CD1c-positive myeloid dendritic cell (primary cell): ENCODE measurements at regions not wholly inside any gene's neighbourhood (a gene's known extent, or its start where the extent isn't known, plus 50 kb on each side); places are given as distances from the start of the nearest gene placed in this dataset.

Source experiments
- DNase-seq: peaks from one replicate; pipeline ENCODE4 v3.0.0-alpha.2; 2016; ENCODE audit errors: extremely low spot score

DNA sequence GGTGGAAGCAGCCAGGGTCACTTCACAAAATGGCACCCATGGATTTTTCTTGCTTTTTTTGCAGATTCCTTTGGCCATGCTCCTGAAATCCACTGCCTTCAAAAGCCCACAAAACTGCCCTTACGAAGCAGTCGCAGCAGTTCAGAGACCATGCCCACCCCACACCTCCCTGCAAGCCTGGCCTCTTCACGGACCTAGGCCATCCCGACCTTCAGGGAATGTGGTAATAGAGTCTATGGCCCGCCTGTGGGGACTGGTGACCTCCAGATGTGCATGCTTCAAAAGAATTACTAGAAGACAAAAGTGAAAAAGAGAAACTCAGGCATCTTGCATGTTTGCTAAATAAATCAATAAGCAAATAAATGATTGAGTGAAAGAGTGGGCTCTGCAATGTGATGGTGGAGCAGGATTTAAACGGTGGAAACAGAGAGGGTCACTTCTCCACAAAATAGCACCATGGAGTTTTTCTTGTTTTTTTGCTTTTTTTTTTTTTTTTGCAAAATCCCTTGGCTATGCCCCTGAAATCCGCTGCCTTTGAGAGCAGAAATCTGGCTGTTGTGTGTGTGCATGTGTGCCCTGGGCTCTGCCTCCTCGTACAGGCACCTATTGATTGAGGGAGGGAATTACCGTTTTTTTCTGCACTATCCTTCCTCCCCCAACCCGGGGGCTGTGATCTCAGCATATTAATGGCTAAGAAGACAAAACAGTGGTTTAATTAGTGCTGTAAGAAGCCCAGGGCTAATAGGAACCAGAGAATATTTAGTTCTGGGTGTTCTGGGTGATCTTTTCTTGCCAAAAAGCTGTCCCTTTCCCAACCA, 107.4 kb downstream of the PXDC1 start:
- no peak for DNase-seq

DNA sequence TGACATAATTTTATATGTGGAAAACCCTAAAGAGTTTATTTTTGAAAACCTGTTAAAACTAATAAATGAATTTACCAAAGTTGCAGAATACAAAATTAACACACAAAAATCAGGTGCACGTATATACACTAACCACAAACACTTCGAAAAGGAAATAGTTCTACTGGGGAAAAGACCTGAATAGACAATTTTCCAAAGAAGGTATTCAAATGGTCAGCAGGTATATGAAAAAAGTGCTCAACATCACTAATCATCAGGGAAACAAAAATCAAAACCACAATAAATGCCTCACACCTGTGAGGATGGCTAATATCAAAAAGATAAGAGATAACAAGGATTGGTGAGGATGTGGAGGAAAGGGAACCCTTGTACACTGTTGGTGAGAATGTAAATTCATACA, 110.6 kb downstream of the PXDC1 start:
- DNase-seq = no peak

DNA sequence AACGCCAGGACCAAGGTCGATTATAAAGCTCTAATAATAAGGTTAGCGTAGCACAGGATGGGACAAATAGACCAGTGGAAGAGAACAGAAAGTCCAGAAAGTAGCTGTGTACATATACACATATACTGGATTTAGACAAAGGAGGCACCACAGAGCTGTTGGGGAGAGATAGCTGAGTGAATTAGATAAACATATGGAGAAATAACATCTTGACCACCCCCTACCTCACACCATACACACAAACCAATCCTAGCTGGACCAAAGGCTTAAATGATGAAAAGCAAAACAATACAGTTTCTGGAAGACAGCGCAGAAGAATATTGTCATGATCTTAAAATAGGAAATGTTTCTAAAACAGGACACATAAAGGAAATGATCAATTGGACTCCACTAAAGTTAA, 112.9 kb downstream of the PXDC1 start:
- DNase-seq = no peak

DNA sequence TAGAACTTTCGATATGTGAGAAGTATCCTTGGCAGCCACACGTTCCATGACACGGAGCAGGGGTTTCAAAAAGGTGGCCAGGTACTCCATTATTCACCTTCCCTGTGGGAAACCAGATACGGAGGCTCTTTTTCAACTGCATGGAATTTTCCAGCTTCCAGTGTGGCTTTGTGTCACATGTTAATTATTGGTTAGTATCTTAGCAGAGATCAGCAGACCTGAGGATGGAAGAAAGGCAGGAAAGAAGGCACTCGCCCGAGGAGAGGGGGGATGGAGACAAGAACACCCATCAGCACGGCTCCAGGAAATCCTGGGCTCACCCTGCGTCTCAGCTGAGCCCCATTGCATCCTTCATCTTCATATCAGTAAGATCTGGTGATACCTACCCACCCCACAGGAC, 115.5 kb downstream of the PXDC1 start:
- DNase-seq = no peak

DNA sequence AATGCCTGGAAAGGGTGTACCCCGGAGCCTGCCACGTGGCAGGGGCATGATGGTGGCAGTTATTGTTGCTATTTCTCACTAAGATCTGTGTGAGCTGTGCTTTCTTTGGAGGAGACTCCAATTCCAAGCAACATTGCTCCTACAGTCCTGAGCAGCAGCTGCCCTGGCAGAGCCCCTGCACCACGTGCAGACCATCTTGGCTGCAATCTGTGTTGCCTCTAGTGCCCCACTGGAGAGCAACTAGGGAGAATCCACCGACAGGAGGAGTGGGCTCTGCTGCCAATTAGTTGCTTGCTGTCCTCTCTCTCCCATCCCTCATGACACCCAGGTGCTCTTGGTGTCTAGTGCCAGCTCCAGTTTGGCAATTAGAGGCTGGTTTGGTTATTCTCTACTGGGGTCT, 116.0 kb downstream of the PXDC1 start:
- no peak for DNase-seq

DNA sequence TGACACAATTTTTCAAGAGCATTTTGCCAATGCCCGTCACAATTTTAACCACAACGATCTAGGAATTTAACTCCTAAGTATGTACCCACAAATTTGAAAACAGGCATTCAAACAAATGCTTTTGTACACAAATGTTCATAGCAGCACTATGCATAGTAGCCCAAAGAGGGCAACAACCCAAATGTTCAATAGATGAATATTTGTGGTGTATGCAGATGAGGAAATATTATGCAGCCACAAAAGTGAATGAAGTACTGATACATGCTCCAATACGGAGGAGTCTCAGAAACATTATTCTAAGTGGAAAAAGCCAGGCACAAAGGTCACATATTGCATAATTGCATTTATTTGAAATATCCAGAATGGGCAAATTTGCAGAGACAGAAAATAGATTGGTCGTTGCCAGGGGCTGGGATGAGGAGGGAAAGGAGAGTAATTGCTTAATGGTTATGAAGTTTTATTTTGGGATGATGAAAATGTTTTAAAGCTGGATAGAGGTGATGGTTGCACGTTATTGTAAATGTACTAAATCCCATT, 117.2 kb downstream of the PXDC1 start:
- no peak for DNase-seq

DNA sequence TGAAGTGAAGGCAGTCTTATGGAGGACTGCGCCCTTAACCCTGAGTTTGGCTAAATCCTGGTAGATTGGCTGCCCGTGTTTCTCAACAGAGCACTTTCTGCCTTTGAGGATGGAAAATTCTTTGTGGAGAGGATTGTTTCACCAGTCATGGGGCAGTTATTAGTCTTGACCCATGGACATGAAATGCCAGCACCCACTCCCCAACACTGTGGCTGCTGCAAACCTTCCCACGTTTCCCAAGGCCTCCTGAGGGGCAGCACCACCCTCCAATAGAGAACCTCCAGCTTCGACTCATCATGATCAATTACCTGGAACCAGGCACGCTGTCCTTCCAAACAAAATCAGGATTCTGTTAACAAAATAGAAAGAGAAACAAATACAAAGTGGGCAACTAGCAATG, 117.8 kb downstream of the PXDC1 start:
- no peak for DNase-seq

DNA sequence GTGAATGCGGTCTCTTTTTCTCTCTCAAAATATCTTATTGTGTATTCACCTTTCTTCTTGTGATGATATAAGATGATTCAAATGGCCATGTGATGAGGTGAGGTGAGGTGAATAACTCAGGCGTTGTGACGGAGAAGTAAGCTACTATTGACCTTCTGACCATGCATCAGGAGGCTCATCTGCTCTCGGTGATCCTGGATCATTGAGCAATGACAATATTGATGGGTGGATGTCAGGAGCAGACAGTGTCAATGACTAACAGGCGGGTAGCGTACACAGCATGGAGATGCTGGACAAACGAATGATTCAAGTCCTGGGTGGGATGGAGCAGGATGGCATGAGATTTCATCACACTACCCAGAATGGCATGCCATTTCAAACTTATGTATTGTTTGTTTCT, 119.6 kb downstream of the PXDC1 start:
- no peak for DNase-seq

DNA sequence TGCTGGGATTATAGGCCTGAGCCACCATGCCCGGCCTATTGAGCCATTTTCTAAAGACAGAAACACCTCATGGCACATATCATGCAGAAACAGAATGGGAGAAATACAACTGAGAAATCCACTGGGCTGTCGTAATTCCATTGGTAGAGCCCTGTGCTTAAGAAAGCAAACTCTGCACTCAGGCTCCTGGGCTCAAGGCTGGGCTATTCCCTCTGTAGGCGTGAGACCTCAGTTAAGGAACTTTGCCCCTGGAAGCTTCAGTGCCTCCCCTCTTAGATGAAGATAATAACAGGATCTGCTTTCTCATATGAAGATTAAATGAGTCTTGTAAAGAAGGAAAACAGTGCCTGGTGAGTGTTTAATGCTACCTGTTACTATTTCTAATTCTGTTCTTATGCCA, 120.3 kb downstream of the PXDC1 start:
- no peak for DNase-seq

DNA sequence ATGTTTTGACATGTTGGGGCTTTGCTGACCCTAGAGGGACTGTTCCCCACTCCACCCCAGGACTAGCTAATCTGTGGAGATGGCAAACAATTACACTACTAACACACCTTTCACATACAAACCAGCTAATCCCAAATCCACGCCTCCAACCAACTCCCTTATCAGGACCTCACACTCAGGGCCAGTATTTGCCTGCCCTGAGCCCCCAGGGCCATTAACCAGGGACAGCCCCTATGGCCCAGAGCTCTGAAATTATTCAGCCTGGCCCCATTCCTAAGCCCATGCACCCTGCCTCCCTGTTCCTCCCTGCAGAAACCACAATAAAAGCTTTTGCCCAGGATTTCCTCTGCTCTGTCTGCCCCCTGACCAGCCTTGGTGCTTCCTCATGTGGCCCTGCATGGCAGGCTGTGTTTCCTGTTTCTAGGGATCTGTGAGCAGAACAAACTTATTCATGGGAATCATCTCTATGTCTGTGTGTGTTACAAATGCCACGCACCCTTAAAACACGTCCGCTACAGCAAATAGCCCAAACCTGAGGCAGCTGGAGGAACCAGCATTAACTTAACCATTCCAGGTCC, 121.2 kb downstream of the PXDC1 start:
- no peak for DNase-seq

DNA sequence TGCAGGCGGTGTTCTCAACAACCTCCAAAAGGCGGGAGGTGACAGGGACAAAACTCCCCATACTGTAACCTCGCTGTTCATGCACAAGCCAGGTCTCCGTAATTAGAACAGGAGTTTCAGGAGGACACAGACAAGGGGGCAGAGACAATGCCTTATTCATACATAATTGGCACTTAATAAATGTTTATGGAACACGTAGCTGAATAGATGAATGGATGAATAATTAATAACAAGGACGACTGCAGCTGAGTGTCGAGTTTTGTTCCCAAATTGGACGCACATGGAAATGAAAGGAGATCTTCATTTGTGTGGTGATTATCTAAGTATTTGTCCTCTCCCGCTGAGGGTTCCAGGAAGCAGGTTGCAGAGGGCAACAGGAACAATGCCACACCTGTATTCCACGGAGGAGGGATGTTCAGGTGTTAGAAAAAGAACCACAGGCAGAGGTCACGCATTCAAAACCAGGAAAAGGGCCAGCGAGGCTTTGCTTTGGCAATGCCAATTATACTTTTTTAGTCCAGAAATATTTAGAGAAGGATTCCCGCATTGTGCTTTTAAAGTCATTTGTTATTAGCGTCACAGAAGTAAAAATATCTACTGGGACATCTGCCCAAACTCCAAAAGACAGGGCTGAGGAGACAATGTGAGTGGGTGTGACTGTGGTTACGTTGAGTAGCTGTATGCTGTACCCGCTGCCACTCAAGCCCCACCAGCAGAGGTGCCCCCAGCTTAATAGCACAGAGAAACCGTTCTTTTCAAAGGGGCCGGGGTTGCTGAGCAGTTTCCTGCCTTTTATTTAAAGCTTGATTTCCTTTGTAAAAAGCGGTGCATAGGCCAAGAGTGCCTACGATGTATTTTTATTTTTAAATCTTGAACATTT, 123.3 kb downstream of the PXDC1 start:
- no peak for DNase-seq

DNA sequence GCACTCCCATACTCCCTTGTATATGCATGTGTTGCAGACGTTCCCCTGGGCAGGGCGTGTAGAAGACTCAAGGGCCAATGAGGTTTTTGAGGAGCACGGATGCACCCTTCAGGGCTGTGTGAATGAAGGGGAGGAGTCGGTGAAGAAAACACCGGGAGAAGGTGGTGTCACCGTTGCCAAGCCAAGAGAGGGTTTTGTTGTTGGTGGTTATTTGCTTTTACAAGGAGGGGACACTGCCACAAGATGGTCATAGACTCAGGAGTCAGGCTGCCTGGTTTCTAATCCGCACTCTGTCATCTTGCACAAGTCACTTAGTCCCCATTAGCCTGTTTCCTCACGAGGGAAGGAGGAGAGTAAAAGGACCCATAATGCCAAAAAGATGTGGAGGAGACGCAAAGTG, 124.0 kb downstream of the PXDC1 start:
- DNase-seq = no peak

DNA sequence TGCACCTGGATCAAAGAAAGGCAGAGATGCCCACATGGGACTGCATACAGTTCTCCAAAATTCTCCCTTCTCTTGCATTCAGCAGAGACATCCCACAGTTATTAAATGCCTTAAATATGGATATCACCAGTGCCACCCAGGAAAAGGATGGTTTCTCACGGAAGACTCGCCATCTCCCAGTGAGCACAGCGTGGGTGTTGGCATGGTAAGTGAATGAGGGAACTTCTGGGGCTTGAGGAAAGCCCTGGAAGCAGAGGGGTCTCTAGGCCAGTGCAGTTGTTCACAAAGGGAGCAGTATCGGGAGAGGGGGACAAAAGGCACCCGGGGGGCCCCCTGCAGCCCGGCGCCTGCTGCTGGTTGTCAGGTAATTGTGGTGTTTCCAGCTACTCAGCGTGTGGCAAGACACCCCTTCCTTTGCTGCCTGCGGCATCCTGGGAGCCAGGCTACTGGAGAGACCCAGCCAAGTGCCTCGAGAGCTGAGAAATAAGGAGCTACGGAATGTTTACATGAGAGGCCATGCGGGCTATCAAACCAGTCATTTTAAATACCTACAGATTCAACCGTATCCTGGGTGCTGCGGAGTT, 125.4 kb downstream of the PXDC1 start:
- DNase-seq = no peak

DNA sequence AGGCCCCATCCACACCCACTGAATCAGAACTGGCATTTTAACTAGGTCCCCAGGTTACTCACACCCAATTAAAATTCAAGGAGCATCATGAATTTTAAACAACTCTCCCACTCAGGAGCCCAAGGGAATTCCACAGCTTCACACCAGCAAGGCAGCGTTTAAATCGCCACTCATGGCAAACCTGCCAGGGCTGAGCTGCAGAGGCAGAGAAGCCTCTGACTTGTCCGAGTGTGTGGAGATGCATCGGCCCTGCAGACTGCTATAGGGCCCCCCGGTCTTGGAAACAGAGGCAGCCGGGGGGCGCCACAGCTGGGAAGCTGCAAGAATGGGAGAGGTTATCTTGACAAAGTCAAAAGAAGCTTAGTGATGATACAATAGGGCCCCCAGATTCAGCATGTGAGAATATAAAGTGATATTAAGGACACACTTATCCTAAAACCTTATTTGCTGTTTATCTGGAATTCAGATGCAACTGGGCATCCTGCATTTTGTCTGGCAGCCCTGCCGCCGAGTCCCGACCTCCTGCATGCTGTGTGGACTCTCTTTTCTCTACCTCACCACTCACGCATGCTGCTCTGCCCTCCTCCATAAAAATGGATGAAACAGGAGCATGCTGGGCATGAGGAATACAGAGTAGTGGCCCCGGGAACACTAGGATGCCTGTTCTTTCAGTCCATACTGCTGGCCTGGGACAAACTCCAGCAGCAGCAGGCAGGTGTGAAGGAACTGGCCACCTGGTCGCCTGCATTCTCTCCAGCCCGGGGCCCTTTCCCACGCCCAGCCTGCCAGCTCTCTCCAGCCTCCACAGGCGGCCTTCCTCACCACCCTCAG, 126.1 kb downstream of the PXDC1 start:
- no peak for DNase-seq

DNA sequence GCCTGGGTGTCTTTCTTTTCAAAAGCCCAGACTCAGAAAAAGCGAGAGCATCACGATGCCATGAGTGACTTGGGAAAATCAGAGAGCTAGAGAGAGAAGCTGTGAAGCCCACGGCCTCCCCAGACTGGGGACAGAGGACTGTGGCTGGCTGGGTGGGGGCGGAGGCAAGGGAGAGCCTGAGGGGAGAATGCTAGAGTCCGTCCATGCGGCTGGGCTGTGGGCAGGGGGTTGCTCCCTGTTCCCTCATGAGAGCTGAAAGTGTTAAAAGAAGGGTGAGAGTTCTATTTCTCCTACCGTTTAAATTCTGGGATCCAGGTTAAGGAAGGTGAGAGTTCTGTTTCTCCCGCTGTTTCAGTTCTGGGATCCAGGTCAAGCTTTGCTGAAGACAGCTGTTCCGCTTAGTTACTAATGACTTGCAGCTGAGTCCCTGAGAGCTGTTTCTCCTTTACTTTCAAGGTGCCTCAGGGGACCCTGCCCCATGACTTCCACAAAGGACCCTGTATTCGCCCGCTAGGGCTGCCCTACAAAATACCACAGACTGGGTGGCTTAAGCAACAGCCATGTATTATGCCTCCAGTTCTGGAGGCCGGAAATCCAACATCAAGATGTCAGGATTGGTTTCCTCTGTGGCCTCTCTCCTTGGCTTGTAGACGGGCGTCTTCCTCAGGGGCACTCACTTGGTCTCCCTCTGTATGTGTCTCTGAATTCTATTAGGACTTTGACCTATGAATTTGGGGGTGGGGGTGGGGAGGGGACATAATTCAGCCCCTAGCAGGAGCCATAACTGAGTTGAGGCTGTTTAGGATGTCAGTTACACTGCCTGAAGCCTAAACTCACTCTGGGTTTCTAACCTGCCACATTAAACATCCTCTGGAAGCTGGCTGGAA, 127.0 kb downstream of the PXDC1 start:
- DNase-seq = no peak

DNA sequence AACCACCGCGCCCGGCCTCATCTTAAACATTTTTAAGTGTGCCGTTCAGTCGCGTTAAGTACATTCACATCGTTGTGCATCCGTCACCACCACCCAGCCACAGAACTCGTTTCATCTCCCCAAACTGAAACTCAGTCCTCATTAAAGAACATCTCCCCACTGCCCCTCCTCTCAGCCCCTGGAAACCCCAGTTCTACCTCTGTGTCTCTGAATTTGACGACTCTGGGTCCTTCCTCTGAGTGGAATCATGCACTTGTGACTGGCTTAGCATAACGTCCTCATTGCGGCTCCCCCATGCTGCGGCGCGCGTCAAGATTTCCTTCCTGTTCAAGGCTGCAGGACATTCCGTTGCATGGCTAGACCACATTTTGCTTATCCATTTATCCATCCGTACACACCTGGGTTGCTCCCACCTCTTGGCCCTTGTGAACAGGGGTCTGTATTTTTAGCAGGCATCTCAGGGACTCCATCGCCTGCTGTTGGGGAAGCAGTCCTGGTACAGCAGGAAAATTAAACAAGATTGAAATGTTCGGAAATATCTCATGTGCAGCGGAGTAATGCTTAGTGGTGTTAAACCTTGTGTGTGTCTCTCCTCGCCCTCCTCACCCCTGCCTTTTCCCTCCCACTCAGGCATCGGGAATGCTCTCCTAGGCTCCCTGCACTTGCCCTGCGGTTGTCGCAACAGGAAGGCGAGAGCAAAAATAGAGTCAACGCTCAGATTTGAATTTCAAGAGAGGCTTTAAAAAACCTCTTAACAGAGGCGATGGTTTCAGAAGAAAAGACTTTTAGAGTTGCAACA, 127.9 kb downstream of the PXDC1 start:
- DNase-seq = no peak

DNA sequence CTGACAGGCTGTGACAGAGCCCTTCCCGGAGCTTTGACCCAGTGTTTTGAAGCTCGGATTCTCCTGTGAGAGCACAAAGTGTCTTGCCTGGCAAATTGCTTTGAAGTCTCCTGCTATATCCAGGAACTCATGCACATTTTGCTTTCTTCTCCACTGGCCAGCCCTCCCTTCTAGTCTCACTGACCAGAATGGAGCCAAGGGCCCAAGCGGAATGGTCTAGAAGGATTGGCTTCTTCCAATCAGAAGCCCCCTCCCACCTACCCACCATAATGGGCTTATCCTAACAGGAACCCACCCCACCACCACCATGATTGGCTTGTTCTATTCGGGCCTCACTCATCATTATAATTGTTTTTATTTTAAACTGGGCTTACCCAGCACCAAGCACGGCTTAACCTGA, 130.1 kb downstream of the PXDC1 start:
- no peak for DNase-seq

DNA sequence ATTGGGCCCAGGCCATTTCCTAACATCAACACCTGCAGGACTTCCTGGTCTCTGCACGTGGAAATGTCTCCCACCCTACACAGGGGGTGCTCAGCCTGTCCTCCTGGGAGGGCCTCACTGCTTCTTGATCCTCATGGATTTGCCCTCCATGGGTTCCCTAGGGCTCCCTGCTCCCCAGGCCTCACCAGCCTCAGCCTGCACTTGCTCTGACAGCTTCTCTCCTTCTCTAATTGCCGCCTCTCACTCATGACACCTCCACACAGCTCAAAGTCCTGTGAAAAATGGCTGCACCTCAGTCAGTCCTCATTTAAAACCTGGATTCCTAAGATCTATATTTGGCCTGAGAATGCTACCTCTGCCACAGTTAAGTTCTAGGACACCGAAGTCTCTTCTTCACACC, 130.6 kb downstream of the PXDC1 start:
- no peak for DNase-seq

DNA sequence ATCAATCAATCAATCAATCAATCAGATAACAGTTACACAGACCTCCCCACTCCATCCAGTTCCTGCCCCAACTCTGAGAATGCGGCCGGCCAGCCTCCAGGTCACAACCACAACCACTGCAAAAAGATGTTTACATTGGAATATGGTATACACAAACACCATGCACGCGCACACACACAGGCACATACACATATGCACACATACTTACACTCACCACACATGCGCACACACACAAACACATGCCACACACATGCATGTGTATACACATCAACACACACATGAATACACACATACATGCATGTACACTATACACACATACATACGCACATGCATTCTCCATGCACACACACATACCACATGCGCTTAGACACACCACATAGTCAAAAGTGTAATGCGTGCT, 131.1 kb downstream of the PXDC1 start:
- DNase-seq = no peak
